Fibroblast of skin of right biceps (primary cell): ENCODE measurements at regions not wholly inside any gene's neighbourhood (a gene's known extent, or its start where the extent isn't known, plus 50 kb on each side); places are given as distances from the start of the nearest gene placed in this dataset.

Source experiments
- DNase-seq: peaks from one replicate; pipeline ENCODE4 v3.0.0-alpha.2; 2013

DNA sequence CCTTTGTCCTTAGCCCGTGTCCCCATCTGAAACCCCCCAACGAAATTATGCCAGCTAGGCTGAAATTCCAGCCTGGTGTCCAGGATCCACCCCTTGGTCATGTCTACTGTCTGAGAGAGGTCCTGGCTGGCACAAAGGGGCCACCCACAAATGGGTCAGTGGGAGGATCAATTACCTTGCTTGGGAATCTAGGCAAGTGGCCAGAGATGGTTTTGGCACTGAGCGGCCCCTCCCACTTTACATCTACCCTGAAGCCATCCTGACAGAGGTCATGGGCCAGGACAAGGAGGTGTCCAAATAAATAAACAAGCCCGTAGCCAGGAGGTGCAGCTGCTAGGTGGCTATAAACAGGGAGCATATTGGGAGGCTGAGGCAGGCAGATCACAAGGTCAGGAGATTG is 311.5 kb downstream of the MN1 start:
- no peak for DNase-seq

DNA sequence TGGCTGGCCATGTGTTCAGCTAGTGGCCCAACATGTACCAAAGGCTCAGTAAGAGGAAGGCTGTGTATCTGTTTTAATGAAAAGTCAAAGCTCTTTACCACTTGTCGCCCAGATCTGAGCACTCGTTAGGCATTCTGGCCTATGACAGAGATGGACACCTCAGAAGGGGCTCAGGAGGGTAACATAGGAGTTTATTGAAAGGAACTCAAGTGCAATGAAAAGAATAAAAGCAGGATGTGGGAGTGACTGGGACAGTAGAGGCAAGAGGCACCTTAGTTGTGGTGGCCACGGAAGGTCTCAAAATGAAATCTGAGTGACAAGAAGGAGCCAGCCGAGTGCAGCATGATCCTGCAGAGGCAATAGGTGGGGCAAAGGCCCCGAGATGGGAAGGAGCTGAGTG is 309.7 kb downstream of the MN1 start:
- no peak for DNase-seq

- DNase-seq, result no peak
Observed at GRCh38 chr22:27492566-27493201, 308.9 kb downstream of the MN1 start.

- DNase-seq, result no peak
Observed at GRCh38 chr22:27493796-27494195, 307.8 kb downstream of the MN1 start.

GRCh38 chr22:27494785-27495184 is 306.8 kb downstream of the MN1 start:
- DNase-seq, result no peak

DNA sequence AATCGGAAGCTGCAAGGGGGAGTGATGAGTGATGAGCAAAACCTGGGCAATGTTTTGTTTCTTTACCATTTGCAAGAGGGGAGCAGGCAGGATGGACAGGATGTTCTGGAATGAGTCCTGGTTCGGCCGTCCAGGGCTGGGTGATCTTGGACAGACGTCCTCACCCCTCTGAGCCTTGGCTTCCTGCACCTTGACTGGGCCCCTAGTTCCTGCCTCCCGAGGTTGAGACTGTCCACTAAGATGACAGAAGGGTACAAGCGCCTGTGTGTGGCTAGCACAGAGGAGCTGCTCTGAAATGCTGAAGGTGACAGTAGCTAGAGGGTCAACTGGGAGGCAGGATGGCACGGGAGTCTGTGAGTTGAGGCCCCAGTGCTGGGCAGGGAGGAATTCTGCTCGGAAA is 306.2 kb downstream of the MN1 start:
- no peak for DNase-seq

- no peak for DNase-seq
Observed at GRCh38 chr22:27499121-27499520, 302.4 kb downstream of the MN1 start.

GRCh38 chr22:27501191-27501936 is 300.2 kb downstream of the MN1 start:
- DNase-seq, result no peak

DNA sequence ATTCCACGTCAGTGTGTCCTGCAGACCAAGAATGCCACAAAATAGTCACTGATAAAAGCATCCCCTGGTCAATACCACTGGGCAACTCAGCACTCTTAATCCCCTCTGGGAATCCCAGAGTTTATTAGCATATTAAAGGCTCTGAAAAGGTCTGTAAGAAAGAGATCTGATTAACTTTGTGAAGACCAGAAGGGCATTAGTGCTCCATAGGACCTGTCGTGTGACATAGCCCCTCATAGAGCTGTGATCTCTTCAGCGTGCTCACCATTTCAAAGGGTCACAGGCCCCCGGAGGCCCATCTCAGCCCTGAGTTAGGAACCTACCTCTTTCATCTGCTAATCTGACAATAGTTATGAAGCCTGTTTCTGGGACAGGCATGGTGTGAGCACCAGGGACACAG is 299.2 kb downstream of the MN1 start:
- no peak for DNase-seq

- no peak for DNase-seq
Observed at GRCh38 chr22:27504360-27505253, 296.9 kb downstream of the MN1 start.

GRCh38 chr22:27507111-27507611 is 294.4 kb downstream of the MN1 start:
- peak; percentile 67 for DNase-seq

DNA sequence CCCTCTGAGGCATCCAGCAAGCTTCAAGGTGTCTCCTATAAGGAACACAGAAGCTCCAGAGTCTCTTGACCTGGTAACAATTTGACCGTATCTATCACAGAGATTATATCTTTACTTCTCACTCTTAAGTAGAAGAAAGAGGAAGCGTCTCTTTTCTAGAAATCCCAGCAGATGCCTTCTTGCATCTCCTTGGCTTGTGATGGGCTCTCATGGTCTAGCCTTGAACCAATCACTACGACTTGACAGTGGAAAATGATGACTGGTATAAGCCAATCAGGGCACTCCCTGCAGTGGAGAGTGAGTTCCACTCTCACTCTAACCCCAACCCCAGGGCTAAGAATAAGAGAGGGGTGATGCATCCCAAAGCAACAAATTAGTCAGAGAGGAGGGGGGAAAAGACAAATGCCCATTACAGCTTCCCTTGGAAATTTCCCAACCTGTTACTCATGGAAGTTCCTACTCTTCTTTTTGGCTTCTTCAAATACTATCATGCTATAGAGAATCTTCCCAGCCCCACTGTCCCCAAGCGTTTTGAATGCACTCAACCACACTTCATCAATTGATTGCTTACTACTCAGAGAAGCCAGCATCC is 293.5 kb downstream of the MN1 start:
- peak; percentile 83 for DNase-seq

DNA sequence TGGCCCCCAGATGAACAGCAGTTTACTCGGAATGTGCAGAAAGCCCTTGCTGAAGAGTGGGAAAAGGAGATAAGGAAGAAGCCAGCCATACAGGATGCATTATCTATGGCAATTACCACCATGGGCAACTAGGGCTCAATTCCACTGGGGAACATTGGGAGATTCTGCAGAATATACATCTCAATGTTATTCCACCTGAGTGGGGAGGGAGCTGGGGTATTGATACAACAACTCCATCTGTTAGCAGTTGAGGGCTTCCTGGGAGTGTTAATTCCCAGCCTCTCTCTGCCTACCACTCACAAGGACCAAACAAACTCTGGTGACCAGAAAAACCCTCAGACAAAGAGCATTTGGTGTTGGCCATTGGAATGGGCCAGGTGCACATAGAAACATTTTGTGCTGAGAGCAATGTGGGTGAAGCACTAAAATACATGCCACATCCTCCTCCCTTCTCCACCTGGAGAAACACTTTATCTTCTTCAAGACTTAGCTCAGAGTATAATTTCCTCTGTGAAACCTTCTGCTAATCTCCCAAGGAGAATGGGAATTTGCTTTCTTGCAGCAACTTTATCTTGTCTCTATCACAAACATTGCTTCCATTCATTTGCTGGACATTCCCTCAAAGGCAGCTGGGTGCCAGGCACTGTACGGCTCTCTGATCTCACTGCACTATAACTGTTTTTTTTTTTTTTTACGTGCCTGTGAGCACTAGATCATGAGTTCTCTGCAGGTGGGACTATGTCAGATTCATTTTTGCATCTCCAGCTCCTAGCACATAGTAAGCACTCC is 292.2 kb downstream of the MN1 start:
- no peak for DNase-seq

GRCh38 chr22:27510024-27510423 is 291.5 kb downstream of the MN1 start:
- DNase-seq, result no peak

DNA sequence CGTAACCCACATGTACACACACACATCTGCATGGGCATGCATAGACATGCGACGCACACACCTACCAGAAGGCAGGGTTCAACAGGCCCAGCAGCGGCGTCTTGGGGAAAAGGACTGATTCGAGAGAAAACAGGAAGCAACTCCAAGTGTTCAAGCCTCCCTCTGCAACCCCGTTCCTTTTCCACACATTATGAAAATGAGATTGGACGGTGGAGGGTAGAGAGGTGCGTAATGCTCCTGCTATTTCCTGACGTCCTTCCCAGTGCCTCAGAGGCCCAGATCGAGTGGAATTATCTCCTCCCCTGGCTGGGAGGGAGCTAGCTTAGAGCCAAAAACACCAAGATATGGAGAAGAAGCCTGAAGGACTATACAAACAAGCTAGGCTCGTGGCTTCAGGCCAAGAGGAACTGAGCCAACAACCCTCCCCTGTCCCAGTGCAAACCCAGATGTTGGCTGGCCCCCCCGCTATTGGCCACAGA is 289.2 kb downstream of the MN1 start:
- DNase-seq, result peak; percentile 98

GRCh38 chr22:27513021-27513420 is 288.5 kb downstream of the MN1 start:
- no peak for DNase-seq

GRCh38 chr22:27514601-27515523 is 286.7 kb downstream of the MN1 start:
- no peak for DNase-seq

DNA sequence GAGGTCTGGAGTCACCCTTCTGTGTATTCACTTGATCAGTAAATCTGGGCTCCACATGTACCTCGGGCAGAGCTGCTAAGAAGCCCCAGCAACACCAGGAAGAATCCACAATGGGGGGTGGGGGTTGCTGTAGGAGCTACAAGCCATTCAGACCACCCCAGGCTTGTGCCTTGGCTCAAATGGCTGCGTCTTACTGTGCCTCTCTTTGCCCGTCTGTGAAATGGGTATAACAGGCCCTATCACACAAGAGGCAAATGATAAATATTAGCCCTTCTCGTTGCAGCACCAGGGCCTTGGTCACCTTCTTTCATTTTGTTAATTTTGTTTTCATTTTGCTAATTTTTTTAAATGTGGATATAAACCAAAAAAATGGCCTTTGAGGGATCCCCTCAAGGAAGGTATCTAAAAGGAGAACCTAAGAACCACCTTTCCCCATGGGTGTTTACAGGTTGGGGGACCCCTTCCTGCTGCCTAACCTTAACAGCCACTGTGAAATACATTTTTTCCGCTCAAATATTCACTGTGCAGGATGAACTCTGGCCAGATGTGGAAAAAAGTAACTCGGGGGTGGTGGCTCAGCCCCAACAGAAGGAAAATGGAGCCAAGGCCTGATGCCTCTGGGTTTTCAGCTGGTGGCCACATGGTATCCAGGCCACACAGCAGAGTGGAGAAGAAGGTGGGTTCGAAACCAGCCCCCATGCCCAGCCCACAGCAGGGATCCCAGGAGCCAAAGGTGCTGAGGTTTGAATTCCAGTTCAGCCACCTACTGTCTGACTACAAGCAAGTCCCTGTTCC is 284.0 kb downstream of the MN1 start:
- DNase-seq, result no peak

GRCh38 chr22:27518531-27519340 is 282.8 kb downstream of the MN1 start:
- no peak for DNase-seq
